RPMI8226 (cell line): ENCODE measurements at regions not wholly inside any gene's neighbourhood (a gene's known extent, or its start where the extent isn't known, plus 50 kb on each side); places are given as distances from the start of the nearest gene placed in this dataset.
A peak's percentile ranks its signal among the peaks of the same experiment; 100 is the strongest.

Experiments used
- DNase-seq: peaks from one replicate; pipeline ENCODE4 v3.0.0-alpha.2; 2015

- no peak for DNase-seq
These were observed 487.5 kb upstream of the KCNMB2 start for GRCh38 chr3:178048768-178049167.

- no peak for DNase-seq
These were observed 481.8 kb upstream of the KCNMB2 start for GRCh38 chr3:178054471-178054870.

- no peak for DNase-seq
These were observed 480.3 kb upstream of the KCNMB2 start for GRCh38 chr3:178055939-178056338.

GRCh38 chr3:178056868-178057267, 479.4 kb upstream of the KCNMB2 start:
- no peak for DNase-seq

GRCh38 chr3:178058629-178059028, 477.6 kb upstream of the KCNMB2 start:
- no peak for DNase-seq

GRCh38 chr3:178059119-178059518, 477.1 kb upstream of the KCNMB2 start:
- no peak for DNase-seq

- no peak for DNase-seq
These were observed 476.4 kb upstream of the KCNMB2 start for GRCh38 chr3:178059836-178060235.

- no peak for DNase-seq
These were observed 475.8 kb upstream of the KCNMB2 start for GRCh38 chr3:178060407-178060806.

GRCh38 chr3:178062126-178062525, 474.1 kb upstream of the KCNMB2 start:
- no peak for DNase-seq

- DNase-seq, result no peak
These were observed 472.8 kb upstream of the KCNMB2 start for GRCh38 chr3:178063461-178063860.

- DNase-seq, result no peak
These were observed 468.5 kb upstream of the KCNMB2 start for GRCh38 chr3:178067721-178068120.

- no peak for DNase-seq
These were observed 463.6 kb upstream of the KCNMB2 start for GRCh38 chr3:178072391-178073305.

- no peak for DNase-seq
These were observed 462.9 kb upstream of the KCNMB2 start for GRCh38 chr3:178073366-178073765.

GRCh38 chr3:178075344-178075743, 460.9 kb upstream of the KCNMB2 start:
- DNase-seq, result no peak

- no peak for DNase-seq
These were observed 457.3 kb upstream of the KCNMB2 start for GRCh38 chr3:178078953-178079352.

GRCh38 chr3:178079966-178080365, 456.3 kb upstream of the KCNMB2 start:
- no peak for DNase-seq

GRCh38 chr3:178082326-178082906, 453.8 kb upstream of the KCNMB2 start:
- DNase-seq, result no peak

- peak; percentile 39 for DNase-seq
These were observed 452.1 kb upstream of the KCNMB2 start for GRCh38 chr3:178083906-178084866.

GRCh38 chr3:178084938-178085816, 451.1 kb upstream of the KCNMB2 start:
- peak; percentile 78 for DNase-seq

GRCh38 chr3:178085817-178086123, 450.5 kb upstream of the KCNMB2 start:
- no peak for DNase-seq

- no peak for DNase-seq
These were observed 450.0 kb upstream of the KCNMB2 start for GRCh38 chr3:178086144-178086825.

GRCh38 chr3:178087376-178087775, 448.9 kb upstream of the KCNMB2 start:
- DNase-seq, result no peak
